OCI-LY1 (cell line): ENCODE measurements at regions not wholly inside any gene's neighbourhood (a gene's known extent, or its start where the extent isn't known, plus 50 kb on each side); places are given as distances from the start of the nearest gene placed in this dataset.

Experiments
- H2AFZ ChIP-seq: fragments of 200-600 bp; sonication (generic), shearing (Covaris generic); 2 replicates; pipeline ENCODE4 v1.6.0; 2014; ENCODE audit warnings: antibody characterized with exemption, mild to moderate bottlenecking, low read length
- H3F3A ChIP-seq: fragments of 200-600 bp; sonication (generic), shearing (Covaris generic); 2 replicates; pipeline ENCODE4 v1.6.0; 2014; ENCODE audit warnings: mild to moderate bottlenecking, antibody characterized with exemption, low read length, moderate library complexity; ENCODE audit not compliant: insufficient read depth
- H3K27ac ChIP-seq: fragments of 200-600 bp; sonication (generic); 2 replicates; pipeline ENCODE4 v1.5.1; 2014; ENCODE audit warnings: low read length, mixed run types, mild to moderate bottlenecking, low read depth; ENCODE audit not compliant: poor library complexity, severe bottlenecking
- H3K27me3 ChIP-seq: fragments of 200-600 bp; sonication (generic); 2 replicates; pipeline ENCODE4 v1.6.0; 2014; ENCODE audit warnings: antibody characterized with exemption, mild to moderate bottlenecking, low read length, moderate library complexity; ENCODE audit not compliant: insufficient read depth
- H3K36me3 ChIP-seq: fragments of 200-600 bp; sonication (generic); 2 replicates; pipeline ENCODE4 v1.6.1; 2014; ENCODE audit warnings: mild to moderate bottlenecking, antibody characterized with exemption, low read length, moderate library complexity, mixed read lengths; ENCODE audit not compliant: insufficient read depth
- H3K4me1 ChIP-seq: fragments of 200-600 bp; sonication (generic); 2 replicates; pipeline ENCODE4 v1.5.1; 2014; ENCODE audit warnings: mild to moderate bottlenecking, low read length, moderate library complexity; ENCODE audit not compliant: insufficient read depth, severe bottlenecking
- H3K4me2 ChIP-seq: fragments of 200-600 bp; sonication (generic), shearing (Covaris generic); 2 replicates; pipeline ENCODE4 v1.6.1; 2014; ENCODE audit warnings: low read length
- H3K4me3 ChIP-seq: fragments of 200-600 bp; sonication (generic); 2 replicates; pipeline ENCODE4 v1.5.1; 2014; ENCODE audit warnings: low read length, low read depth, mild to moderate bottlenecking, mixed read lengths; ENCODE audit not compliant: poor library complexity, severe bottlenecking
- H3K79me2 ChIP-seq: fragments of 200-600 bp; shearing (Covaris generic); 2 replicates; pipeline ENCODE4 v1.6.1; 2016; ENCODE audit warnings: mixed run types, low read length, mixed read lengths; ENCODE audit not compliant: insufficient read depth
- H3K9ac ChIP-seq: fragments of 200-600 bp; sonication (generic), shearing (Covaris generic); 2 replicates; pipeline ENCODE4 v1.6.1; 2014; ENCODE audit warnings: mild to moderate bottlenecking, low read length, mixed read lengths
- H3K9me2 ChIP-seq: fragments of 200-600 bp; sonication (generic), shearing (Covaris generic); 2 replicates; pipeline ENCODE4 v1.6.1; 2014; ENCODE audit warnings: low read depth, mild to moderate bottlenecking, low read length, mixed read lengths
- H3K9me3 ChIP-seq: fragments of 200-600 bp; shearing (Covaris generic); 2 replicates; pipeline ENCODE4 v1.6.1; 2014; ENCODE audit warnings: low read length, mixed read lengths
- H4K20me1 ChIP-seq: fragments of 200-600 bp; sonication (generic), shearing (Covaris generic); 2 replicates; pipeline ENCODE4 v1.6.0; 2016; ENCODE audit warnings: mild to moderate bottlenecking, low read length; ENCODE audit not compliant: insufficient read depth
- EZH2 ChIP-seq: fragments of 200-600 bp; sonication (generic), shearing (Covaris generic); IDR thresholded peaks from 2 replicates; pipeline ENCODE4 v1.8.0; 2017; ENCODE audit warnings: borderline replicate concordance, mixed run types, mild to moderate bottlenecking, antibody characterized with exemption, low read length, moderate library complexity, mixed read lengths
- TF ChIP-seq, protein P1 (sequence below): fragments of 200-600 bp; sonication (generic), shearing (Covaris generic); IDR thresholded peaks from 2 replicates; pipeline ENCODE4 v1.5.1; 2017; ENCODE audit warnings: mild to moderate bottlenecking, antibody characterized with exemption, low read length, moderate library complexity, mixed read lengths

GRCh38 chr20:11316244-11316643 is 601.4 kb upstream of the BTBD3 start:
- Histone ChIP-seq H3K9ac (no peak overlapping the region), H3K27ac (no peak overlapping the region), H3K36me3 (no peaks in the 10 kb centered on the region), H3K9me2 (no peaks in the 10 kb centered on the region), H2AFZ (no peak overlapping the region), H3K79me2 (no peaks in the 10 kb centered on the region), H3F3A (no peaks in the 10 kb centered on the region), H3K4me2 (no peak overlapping the region), H3K9me3 (no peaks in the 10 kb centered on the region), H3K4me3 (no peak overlapping the region), H3K4me1 (no peaks in the 10 kb centered on the region), H3K27me3 (no peaks in the 10 kb centered on the region), H4K20me1 (no peaks in the 10 kb centered on the region)
- TF ChIP-seq, protein P1, sequence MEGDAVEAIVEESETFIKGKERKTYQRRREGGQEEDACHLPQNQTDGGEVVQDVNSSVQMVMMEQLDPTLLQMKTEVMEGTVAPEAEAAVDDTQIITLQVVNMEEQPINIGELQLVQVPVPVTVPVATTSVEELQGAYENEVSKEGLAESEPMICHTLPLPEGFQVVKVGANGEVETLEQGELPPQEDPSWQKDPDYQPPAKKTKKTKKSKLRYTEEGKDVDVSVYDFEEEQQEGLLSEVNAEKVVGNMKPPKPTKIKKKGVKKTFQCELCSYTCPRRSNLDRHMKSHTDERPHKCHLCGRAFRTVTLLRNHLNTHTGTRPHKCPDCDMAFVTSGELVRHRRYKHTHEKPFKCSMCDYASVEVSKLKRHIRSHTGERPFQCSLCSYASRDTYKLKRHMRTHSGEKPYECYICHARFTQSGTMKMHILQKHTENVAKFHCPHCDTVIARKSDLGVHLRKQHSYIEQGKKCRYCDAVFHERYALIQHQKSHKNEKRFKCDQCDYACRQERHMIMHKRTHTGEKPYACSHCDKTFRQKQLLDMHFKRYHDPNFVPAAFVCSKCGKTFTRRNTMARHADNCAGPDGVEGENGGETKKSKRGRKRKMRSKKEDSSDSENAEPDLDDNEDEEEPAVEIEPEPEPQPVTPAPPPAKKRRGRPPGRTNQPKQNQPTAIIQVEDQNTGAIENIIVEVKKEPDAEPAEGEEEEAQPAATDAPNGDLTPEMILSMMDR = no peak
- no peak for TF ChIP-seq EZH2

GRCh38 chr20:11320033-11320432 is 597.7 kb upstream of the BTBD3 start:
- Histone ChIP-seq H4K20me1 (no peaks in the 10 kb centered on the region), H3K9me3 (no peaks in the 10 kb centered on the region), H3K4me1 (no peaks in the 10 kb centered on the region), H2AFZ (no peak overlapping the region), H3F3A (no peaks in the 10 kb centered on the region), H3K27ac (no peak overlapping the region), H3K79me2 (no peaks in the 10 kb centered on the region), H3K9ac (no peak overlapping the region), H3K9me2 (no peaks in the 10 kb centered on the region), H3K36me3 (no peaks in the 10 kb centered on the region), H3K27me3 (no peaks in the 10 kb centered on the region), H3K4me2 (no peak overlapping the region), H3K4me3 (no peak overlapping the region)
- TF ChIP-seq, protein P1 = no peak
- no peak for TF ChIP-seq EZH2

DNA sequence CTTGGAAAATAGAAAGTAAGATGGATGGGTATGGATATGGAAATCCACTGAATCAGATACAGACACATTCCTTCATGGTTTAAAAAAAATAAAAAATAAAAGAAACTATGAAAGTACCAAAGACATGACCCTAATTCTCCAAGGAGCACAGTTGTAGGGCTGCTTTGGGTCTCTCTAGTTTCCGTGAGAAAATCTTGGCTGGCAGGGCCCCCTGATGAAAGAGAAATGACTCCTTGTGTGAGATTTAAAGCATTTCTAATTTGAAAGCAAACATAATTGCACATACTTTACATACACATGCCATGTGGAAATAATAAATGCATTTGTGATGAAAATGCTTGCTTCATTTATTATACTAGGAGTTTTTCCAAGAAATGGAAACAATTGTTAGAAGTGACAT is 593.9 kb upstream of the BTBD3 start:
- no peak overlapping the region for H3K9ac ChIP-seq
- no peaks in the 10 kb centered on the region for H3K79me2 ChIP-seq
- no peaks in the 10 kb centered on the region for H3K27me3 ChIP-seq
- no peak overlapping the region for H3K4me2 ChIP-seq
- TF ChIP-seq, protein P1 = no peak
- no peak for TF ChIP-seq EZH2
- H3K36me3 ChIP-seq = no peaks in the 10 kb centered on the region
- H3F3A ChIP-seq = no peaks in the 10 kb centered on the region
- no peaks in the 10 kb centered on the region for H3K9me2 ChIP-seq
- no peaks in the 10 kb centered on the region for H4K20me1 ChIP-seq
- no peak overlapping the region for H3K4me3 ChIP-seq
- no peaks in the 10 kb centered on the region for H3K9me3 ChIP-seq
- no peak overlapping the region for H3K27ac ChIP-seq
- H2AFZ ChIP-seq = no peak overlapping the region
- H3K4me1 ChIP-seq = no peaks in the 10 kb centered on the region
